Right lobe of liver (tissue), 6 donors: ENCODE measurements at regions not wholly inside any gene's neighbourhood (a gene's known extent, or its start where the extent isn't known, plus 50 kb on each side); places are given as distances from the start of the nearest gene placed in this dataset.
A peak's percentile ranks its signal among the peaks of the same experiment; 100 is the strongest.

Experiments
- ATAC-seq, 4 donors: fragments of 200-7000 bp; cut with Tn5 transposase; one replicate each; pipeline ENCODE4 v1.9.1; 2020; ENCODE audit warnings: mild to moderate bottlenecking in 4 of 4, moderate library complexity in 4 of 4
- DNase-seq, 3 donors: peaks; one replicate each; pipeline ENCODE4 v3.0.0-alpha.2; 2020
- H3K27ac ChIP-seq, 3 donors: fragments of 200-600 bp; one replicate each; pipeline ENCODE4 v1.8.0; 2022
- H3K27me3 ChIP-seq, 2 donors: fragments of 200-600 bp; one replicate each; pipeline ENCODE4 v1.8.0; 2022
- H3K36me3 ChIP-seq, 4 donors: fragments of 200-600 bp; sonication (generic) in 1 of 4; one replicate each; pipeline versions ENCODE4 v1.5.1 to v1.8.0; 2017 to 2022; ENCODE audit warnings: control low read depth in 1 of 4
- H3K4me1 ChIP-seq, 4 donors: fragments of 200-600 bp; sonication (generic) in 1 of 4; one replicate each; pipeline versions ENCODE4 v1.5.1 to v1.8.0; 2017 to 2022; ENCODE audit warnings: control low read depth in 1 of 4
- H3K4me3 ChIP-seq, 3 donors: fragments of 200-600 bp; one replicate each; pipeline ENCODE4 v1.8.0; 2022
- H3K9me3 ChIP-seq, 4 donors: fragments of 200-600 bp; sonication (generic) in 1 of 4; one replicate each; pipeline versions ENCODE4 v1.5.1 to v1.8.0; 2017 to 2022; ENCODE audit warnings: control low read depth in 1 of 4
- CTCF ChIP-seq, 4 donors: fragments of 200-600 bp in 3 of 4; fragments of 450-650 bp in 1 of 4; IDR thresholded peaks; one replicate each; pipeline versions ENCODE4 v1.5.1 to v1.8.0; 2016 to 2022; ENCODE audit warnings: antibody characterized with exemption in 4 of 4, mild to moderate bottlenecking in 2 of 4
- POLR2A ChIP-seq: fragments of 450-650 bp; IDR thresholded peaks from one replicate; pipeline ENCODE4 v1.6.1; 2017; ENCODE audit warnings: antibody characterized with exemption, mild to moderate bottlenecking
- WGBS: methylation state at CpG from one replicate; pipeline ENCODE4 v1.1.6; 2018; ENCODE audit warnings: low coverage, low lambda C conversion rate; ENCODE audit not compliant: insufficient coverage; ENCODE audit errors: missing lambda C conversion rate; 5-methylcytosine and 5-hydroxymethylcytosine counted together
- intact Hi-C, 2 donors: fragments of 100-400 bp; cut with DNase I; formaldehyde crosslinking; loops; one replicate each; pipeline versions ENCODE4 v1.11.2 to v1.14.1; 2022
- donor health status: DM: no; HTN: yes; CAD: no.
- donor health status: DM: no; HTN: no; CAD: no.
- donor health status: DM: no; HTN: no; CAD: no.
- donor health status: DM: no; HTN: yes; CAD: no.
- donor health status: DM: no; HTN: yes; CAD: no.

GRCh38 chr3:22068619-22069018, 317.6 kb upstream of the ZNF385D start:
- Histone ChIP-seq H3K4me3 (no peak overlapping the region), H3K27ac (no peak overlapping the region), H3K36me3 (no peaks in the 10 kb centered on the region), H3K4me1 (no peaks in the 10 kb centered on the region), H3K27me3 (no peaks in the 10 kb centered on the region), H3K9me3 (no peaks in the 10 kb centered on the region)
- intact Hi-C loops: no loop called here
- DNase-seq (no peak), ATAC-seq (no peak)
- TF ChIP-seq CTCF (IDR thresholded peaks at IDR 0.05) (no peak), POLR2A (no peak)
- WGBS: 51% methylated on average over 2 of the region's 2 CpGs

- 38% methylated on average over 3 of the region's 3 CpGs for WGBS
- intact Hi-C loops: no loop called here
- no peaks in the 10 kb centered on the region for H3K27me3 ChIP-seq
- DNase-seq: no peak
- H3K27ac ChIP-seq: no peak overlapping the region
- H3K4me3 ChIP-seq: no peak overlapping the region
- ATAC-seq: no peak
- peaks cover 0 to 12% (median 2%) of the 10 kb centered on the region in 4 donors for H3K4me1 ChIP-seq
- no peak for TF ChIP-seq CTCF (IDR thresholded peaks at IDR 0.05)
- TF ChIP-seq POLR2A: no peak
- H3K9me3 ChIP-seq: no peaks in the 10 kb centered on the region
- H3K36me3 ChIP-seq: no peaks in the 10 kb centered on the region
Measured at GRCh38 chr3:22088204-22088603, 337.2 kb upstream of the ZNF385D start.

- Histone ChIP-seq H3K27me3 (no peaks in the 10 kb centered on the region), H3K4me3 (no peak overlapping the region), H3K9me3 (no peaks in the 10 kb centered on the region), H3K27ac (no peak overlapping the region), H3K4me1 (peaks cover 0 to 12% (median 2%) of the 10 kb centered on the region in 4 donors), H3K36me3 (no peaks in the 10 kb centered on the region)
- DNase-seq (peak; percentile 21 to 75 (median 61)), ATAC-seq (peak; percentile 97 to 100 (median 99))
- WGBS: 4% methylated on average over 4 of the region's 4 CpGs
- TF ChIP-seq POLR2A: no peak
- peak; percentile 57 to 68 (median 62) for TF ChIP-seq CTCF (IDR thresholded peaks at IDR 0.05)
- intact Hi-C loops: no loop called here
Measured at GRCh38 chr3:22089284-22089683, 338.3 kb upstream of the ZNF385D start.

GRCh38 chr3:22091329-22091728, 340.3 kb upstream of the ZNF385D start:
- H3K9me3 ChIP-seq: no peaks in the 10 kb centered on the region
- no peak for TF ChIP-seq CTCF (IDR thresholded peaks at IDR 0.05)
- no peak for TF ChIP-seq POLR2A
- H3K4me1 ChIP-seq: peaks cover 0 to 12% (median 2%) of the 10 kb centered on the region in 4 donors
- no peaks in the 10 kb centered on the region for H3K27me3 ChIP-seq
- intact Hi-C loops: no loop called here
- no peak for DNase-seq
- no peak overlapping the region for H3K4me3 ChIP-seq
- 55% methylated on average over 2 of the region's 2 CpGs for WGBS
- peak in 3 of 4 donors; percentile 12 to 72 (median 42) for ATAC-seq
- H3K27ac ChIP-seq: no peak overlapping the region
- no peaks in the 10 kb centered on the region for H3K36me3 ChIP-seq

- Histone ChIP-seq H3K27me3 (no peaks in the 10 kb centered on the region), H3K27ac (no peak overlapping the region), H3K36me3 (no peaks in the 10 kb centered on the region), H3K4me3 (no peak overlapping the region), H3K4me1 (no peaks in the 10 kb centered on the region), H3K9me3 (no peaks in the 10 kb centered on the region)
- ATAC-seq (no peak), DNase-seq (no peak)
- no peak for TF ChIP-seq POLR2A
- TF ChIP-seq CTCF (IDR thresholded peaks at IDR 0.05): no peak
- intact Hi-C loops: no loop called here
- 39% methylated on average over 2 of the region's 2 CpGs for WGBS
Measured at GRCh38 chr3:22098021-22098420, 347.0 kb upstream of the ZNF385D start.
